ENCODE measurements at regions not wholly inside any gene's neighbourhood (a gene's known extent, or its start where the extent isn't known, plus 50 kb on each side); places are given as distances from the start of the nearest gene placed in this dataset.

DNA sequence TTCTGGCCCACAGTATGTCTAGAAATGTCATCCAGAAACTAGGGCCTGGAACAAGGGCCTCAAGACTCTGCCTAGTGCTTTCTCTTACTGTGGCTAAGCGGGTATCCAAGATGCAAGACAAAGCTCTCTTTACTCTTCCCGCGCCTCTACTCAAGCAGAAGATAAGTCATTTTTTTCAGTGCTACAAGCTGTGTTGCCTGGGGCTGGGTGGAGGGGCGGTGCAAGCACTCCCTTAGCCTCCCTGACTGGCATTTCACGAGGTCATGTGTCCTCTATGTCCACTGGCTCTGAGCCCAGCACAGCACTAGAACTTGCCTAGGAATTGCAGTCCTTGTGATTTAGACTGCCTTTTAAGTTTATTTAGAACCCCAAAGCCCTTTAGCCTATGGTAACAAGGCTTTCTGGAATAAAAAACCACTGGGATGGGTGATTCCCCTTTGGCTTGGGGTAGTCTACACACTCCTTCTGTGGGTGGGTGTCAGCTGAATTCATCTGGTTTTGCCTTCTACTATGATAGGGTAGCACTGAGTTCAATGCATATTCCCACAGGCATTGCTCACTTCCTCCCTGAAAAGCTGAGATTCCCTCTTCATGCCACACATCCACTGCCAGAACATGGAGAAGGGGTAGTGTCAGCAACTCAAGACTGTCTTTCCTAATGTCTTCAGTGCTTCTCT, 371.8 kb upstream of the KCND2 start:
- no peak for TF ChIP-seq POLR2A (IDR thresholded peaks at IDR 0.05; ENCODE audit: low read depth, low read length)
- no peak for TF ChIP-seq SPI1 (IDR thresholded peaks at IDR 0.05; ENCODE audit: low read depth, low read length)
- TF ChIP-seq POLR2AphosphoS5 (IDR thresholded peaks at IDR 0.05; ENCODE audit: low read depth, low read length), result no peak
- no peak for TF ChIP-seq PAX5 (IDR thresholded peaks at IDR 0.05; ENCODE audit: insufficient read depth, low read length, severe bottlenecking)
- no peak for TF ChIP-seq TAF1 (IDR thresholded peaks at IDR 0.05; ENCODE audit: low read depth, low read length)
